NCI-H1105 treated with DMSO at 0.1 percent for 48 hours (cell line): ENCODE measurements at regions not wholly inside any gene's neighbourhood (a gene's known extent, or its start where the extent isn't known, plus 50 kb on each side); places are given as distances from the start of the nearest gene placed in this dataset.

ENCODE experiments used
- DNase-seq: peaks from one replicate; lab custom pipeline; 2025; lab: John Stamatoyannopoulos, UW

- DNase-seq = peak; percentile 15
These were observed 506.2 kb downstream of the FGF9 start for GRCh38 chr13:22176968-22177520.

- no peak for DNase-seq
These were observed 508.0 kb downstream of the FGF9 start for GRCh38 chr13:22178878-22179277.

GRCh38 chr13:22187329-22187728 lies 516.5 kb downstream of the FGF9 start:
- no peak for DNase-seq

GRCh38 chr13:22189176-22190048 lies 518.5 kb downstream of the FGF9 start:
- DNase-seq = no peak

- no peak for DNase-seq
These were observed 522.2 kb downstream of the FGF9 start for GRCh38 chr13:22193070-22193469.

- no peak for DNase-seq
These were observed 523.4 kb downstream of the FGF9 start for GRCh38 chr13:22194106-22194805.

GRCh38 chr13:22195726-22196125 lies 524.9 kb downstream of the FGF9 start:
- DNase-seq = no peak

- DNase-seq = no peak
These were observed 525.9 kb downstream of the FGF9 start for GRCh38 chr13:22196777-22197176.

GRCh38 chr13:22198001-22198400 lies 527.1 kb downstream of the FGF9 start:
- no peak for DNase-seq

GRCh38 chr13:22198641-22199217 lies 527.9 kb downstream of the FGF9 start:
- no peak for DNase-seq

GRCh38 chr13:22200440-22200839 lies 529.6 kb downstream of the FGF9 start:
- DNase-seq = no peak

- DNase-seq = no peak
These were observed 530.6 kb downstream of the FGF9 start for GRCh38 chr13:22201375-22201925.

- no peak for DNase-seq
These were observed 539.5 kb downstream of the FGF9 start for GRCh38 chr13:22210134-22210930.

- no peak for DNase-seq
These were observed 541.0 kb downstream of the FGF9 start for GRCh38 chr13:22211876-22212275.

- no peak for DNase-seq
These were observed 541.7 kb downstream of the FGF9 start for GRCh38 chr13:22212576-22212975.

- DNase-seq = no peak
These were observed 543.3 kb downstream of the FGF9 start for GRCh38 chr13:22214184-22214583.

GRCh38 chr13:22218797-22219196 lies 547.9 kb downstream of the FGF9 start:
- DNase-seq = no peak

GRCh38 chr13:22219709-22220108 lies 548.8 kb downstream of the FGF9 start:
- no peak for DNase-seq

- DNase-seq = no peak
These were observed 549.6 kb downstream of the FGF9 start for GRCh38 chr13:22220151-22221135.

GRCh38 chr13:22223411-22223810 lies 552.5 kb downstream of the FGF9 start:
- no peak for DNase-seq
